SK-N-SH (cell line): ENCODE measurements at regions not wholly inside any gene's neighbourhood (a gene's known extent, or its start where the extent isn't known, plus 50 kb on each side); places are given as distances from the start of the nearest gene placed in this dataset.

Experiments used
- CTCF ChIA-PET: fragments of 300-600, 350-600 bp; formaldehyde crosslinking; extraction: SDS; loops from one replicate; lab custom pipeline; 2021; lab: Yijun Ruan, JAX
- POLR2A ChIA-PET: fragments of 350-600 bp; sonication (Branson Sonifier 250); formaldehyde crosslinking; extraction: SDS; loops from one replicate; lab custom pipeline; 2020; ENCODE audit warnings: antibody characterized with exemption, inconsistent platforms; lab: Yijun Ruan, JAX
- DNase-seq: peaks from one replicate; pipeline ENCODE4 v3.0.0; 2012
- H2AFZ ChIP-seq: fragments of 200-600 bp; sonication (generic); 2 replicates; pipeline ENCODE4 v1.8.1; 2016; ENCODE audit warnings: antibody characterized with exemption, mild to moderate bottlenecking, low read depth
- H3F3A ChIP-seq: fragments of 200-600 bp; sonication (generic); replicated peaks from 2 replicates; pipeline ENCODE3; 2016; ENCODE audit warnings: antibody characterized with exemption, mild to moderate bottlenecking; ENCODE audit not compliant: insufficient read depth
- H3K27ac ChIP-seq, 2 experiments: fragments of 200-500 bp in 1 of 2; fragments of 200-600 bp in 1 of 2; sonication (Bioruptor generic) in 1 of 2; sonication (generic), shearing (Covaris generic) in 1 of 2; 2 replicates each; pipeline versions ENCODE4 v1.5.1 to v1.6.1; 2014 to 2016; ENCODE audit warnings: low read depth in 2 of 2, inconsistent platforms in 1 of 2, low read length in 1 of 2, mild to moderate bottlenecking in 1 of 2, mixed read lengths in 1 of 2
- H3K27me3 ChIP-seq: fragments of 200-600 bp; sonication (generic), shearing (Covaris generic); 2 replicates; pipeline ENCODE4 v1.6.1; 2016; ENCODE audit warnings: mixed run types; ENCODE audit not compliant: insufficient read depth
- H3K36me3 ChIP-seq, 2 experiments: fragments of 200-500 bp in 1 of 2; fragments of 200-600 bp in 1 of 2; sonication (Bioruptor generic) in 1 of 2; sonication (generic) in 1 of 2; replicated peaks in 1 of 2; 2 replicates each; pipeline versions ENCODE3 to v1.5.1; 2014 to 2016; ENCODE audit warnings: low read length in 1 of 2, mild to moderate bottlenecking in 1 of 2; ENCODE audit not compliant: insufficient read depth in 2 of 2, control insufficient read depth in 1 of 2
- H3K4me1 ChIP-seq, 2 experiments: fragments of 200-500 bp in 1 of 2; fragments of 200-600 bp in 1 of 2; sonication (Bioruptor generic) in 1 of 2; sonication (generic), shearing (Covaris generic) in 1 of 2; 2 replicates each; pipeline versions ENCODE4 v1.5.1 to v1.6.1; 2014 to 2016; ENCODE audit warnings: low read depth in 1 of 2, low read length in 1 of 2, mixed run types in 1 of 2; ENCODE audit not compliant: insufficient read depth in 2 of 2, control insufficient read depth in 1 of 2
- H3K4me2 ChIP-seq: fragments of 200-600 bp; sonication (generic), shearing (Covaris generic); 2 replicates; pipeline ENCODE4 v1.6.1; 2017; ENCODE audit warnings: mixed run types
- H3K4me3 ChIP-seq, 2 experiments: fragments of 200-500 bp in 1 of 2; fragments of 200-600 bp in 1 of 2; sonication (Bioruptor generic) in 1 of 2; sonication (generic), shearing (Covaris generic) in 1 of 2; 2 replicates each; pipeline versions ENCODE4 v1.5.1 to v1.8.1; 2014 to 2016; ENCODE audit warnings: low read depth in 2 of 2, inconsistent platforms in 1 of 2, low read length in 1 of 2, mild to moderate bottlenecking in 1 of 2, mixed read lengths in 1 of 2, moderate library complexity in 1 of 2
- H3K79me2 ChIP-seq: fragments of 200-600 bp; sonication (generic); 2 replicates; pipeline ENCODE4 v1.8.1; 2017; ENCODE audit warnings: mild to moderate bottlenecking; ENCODE audit not compliant: insufficient read depth
- H3K9ac ChIP-seq: fragments of 200-600 bp; sonication (generic); 2 replicates; pipeline ENCODE4 v1.6.1; 2017; ENCODE audit warnings: mixed run types
- H3K9me2 ChIP-seq: fragments of 200-600 bp; sonication (generic); 2 replicates; pipeline ENCODE4 v1.6.1; 2017; ENCODE audit warnings: mixed run types
- H3K9me3 ChIP-seq: fragments of 200-600 bp; sonication (generic); 2 replicates; pipeline ENCODE4 v1.6.1; 2017; ENCODE audit warnings: mixed run types, mild to moderate bottlenecking, moderate library complexity
- H4K20me1 ChIP-seq: fragments of 200-600 bp; sonication (generic); 2 replicates; pipeline ENCODE4 v1.6.1; 2017; ENCODE audit warnings: mild to moderate bottlenecking, mixed run types; ENCODE audit not compliant: insufficient read depth
- CHD2 ChIP-seq: fragments of 150-350 bp; IDR thresholded peaks from 2 replicates; pipeline ENCODE4 v1.6.1; 2018; ENCODE audit warnings: low read length; ENCODE audit not compliant: partially characterized antibody
- ELF1 ChIP-seq: IDR thresholded peaks from 2 replicates; pipeline ENCODE4 v1.4.0; 2012
- EP300 ChIP-seq, 2 experiments: IDR thresholded peaks; 2 replicates each; pipeline versions ENCODE4 v1.4.0 to v1.6.1; 2012; ENCODE audit warnings: borderline replicate concordance in 1 of 2, low read depth in 1 of 2, low read length in 1 of 2
- EZH2phosphoT487 ChIP-seq: fragments of 200-600 bp; sonication (generic); IDR thresholded peaks from 2 replicates; pipeline ENCODE4 v1.6.1; 2017; ENCODE audit warnings: low read depth, mixed run types, mild to moderate bottlenecking, antibody characterized with exemption, moderate library complexity, borderline replicate concordance
- FOSL2 ChIP-seq: IDR thresholded peaks from 2 replicates; pipeline ENCODE4 v1.4.0; 2012; ENCODE audit warnings: low read depth, mild to moderate bottlenecking, moderate library complexity, borderline replicate concordance
- FOXJ3 ChIP-seq: sonication (generic); formaldehyde crosslinking; IDR thresholded peaks from 2 replicates; pipeline ENCODE4 v1.5.1; 2020; ENCODE audit warnings: mild to moderate bottlenecking, missing genetic modification reagents
- IRF3 ChIP-seq: fragments of 150-350 bp; IDR thresholded peaks from 2 replicates; pipeline ENCODE4 v1.6.1; 2016; ENCODE audit warnings: mild to moderate bottlenecking, low read depth, low read length
- MAX ChIP-seq: IDR thresholded peaks from 2 replicates; pipeline ENCODE4 v1.4.0; 2012; ENCODE audit warnings: low read depth
- NFIC ChIP-seq: IDR thresholded peaks from 2 replicates; pipeline ENCODE4 v1.4.0; 2012; ENCODE audit warnings: borderline replicate concordance
- POLR2AphosphoS5 ChIP-seq: IDR thresholded peaks from 2 replicates; pipeline ENCODE4 v1.6.1; 2012; ENCODE audit warnings: low read depth, low read length
- RAD21 ChIP-seq: IDR thresholded peaks from 2 replicates; pipeline ENCODE4 v1.6.1; 2012; ENCODE audit warnings: mild to moderate bottlenecking, low read length
- RCOR1 ChIP-seq: fragments of 150-350 bp; IDR thresholded peaks from 2 replicates; pipeline ENCODE4 v1.6.1; 2017; ENCODE audit warnings: antibody characterized with exemption, low read length
- RXRA ChIP-seq: IDR thresholded peaks from 2 replicates; pipeline ENCODE4 v1.4.0; 2012; ENCODE audit warnings: low read depth, mild to moderate bottlenecking, borderline replicate concordance
- SIN3A ChIP-seq: IDR thresholded peaks from 2 replicates; pipeline ENCODE4 v1.6.1; 2012; ENCODE audit warnings: low read depth, mild to moderate bottlenecking, low read length, moderate library complexity, borderline replicate concordance
- TCF12 ChIP-seq: IDR thresholded peaks from 2 replicates; pipeline ENCODE4 v1.4.0; 2012
- TEAD4 ChIP-seq: IDR thresholded peaks from 2 replicates; pipeline ENCODE4 v1.4.0; 2012; ENCODE audit warnings: mild to moderate bottlenecking, borderline replicate concordance; ENCODE audit not compliant: insufficient read depth
- YY1 ChIP-seq: IDR thresholded peaks from 2 replicates; pipeline ENCODE4 v1.4.0; 2012; ENCODE audit warnings: low read depth, mild to moderate bottlenecking
- ZBTB33 ChIP-seq: IDR thresholded peaks from 2 replicates; pipeline ENCODE4 v1.4.0; 2012; ENCODE audit warnings: low read depth, borderline replicate concordance
- WGBS: methylation state at CpG from one replicate; pipeline ENCODE4 v1.1.6; 2017; ENCODE audit warnings: low lambda C conversion rate; 5-methylcytosine and 5-hydroxymethylcytosine counted together
- TF ChIP-seq, protein P1 (sequence below): IDR thresholded peaks from 2 replicates; pipeline ENCODE4 v1.4.0; 2012; ENCODE audit warnings: low read depth, borderline replicate concordance
- TF ChIP-seq, protein P2 (sequence below): IDR thresholded peaks from 2 replicates; pipeline ENCODE4; 2012

GRCh38 chr17:70276906-70277305 is 107.6 kb downstream of the KCNJ2 start:
- DNase-seq, result no peak
- ChIA-PET POLR2A (no interaction called here), CTCF (interaction anchor here (1.1 kb wide), 1 partner anchor 11 kb away, joined by 3 read pairs; no protein-coding TSS in a partner anchor)
- Histone ChIP-seq H3K4me3 (no peak overlapping the region), H3K79me2 (no peaks in the 10 kb centered on the region), H3K9ac (no peak overlapping the region), H3K27me3 (no peaks in the 10 kb centered on the region), H3K9me3 (no peaks in the 10 kb centered on the region), H3K4me1 (no peaks in the 10 kb centered on the region; a peak in 1 of 4 replicates), H4K20me1 (no peaks in the 10 kb centered on the region), H3K4me2 (no peak overlapping the region), H2AFZ (no peak overlapping the region), H3F3A (no peaks in the 10 kb centered on the region), H3K27ac (no peak overlapping the region), H3K9me2 (no peaks in the 10 kb centered on the region), H3K36me3 (no peaks in the 10 kb centered on the region)
- TF ChIP-seq ZBTB33, result no peak
- TF ChIP-seq RAD21, result no peak
- TF ChIP-seq POLR2AphosphoS5, result no peak
- TF ChIP-seq YY1, result no peak
- TF ChIP-seq NFIC, result no peak
- no peak for TF ChIP-seq EZH2phosphoT487
- TF ChIP-seq ELF1, result no peak
- no peak for TF ChIP-seq RCOR1
- no peak for TF ChIP-seq MAX
- no peak for TF ChIP-seq FOSL2
- no peak for TF ChIP-seq CHD2
- TF ChIP-seq RXRA, result no peak
- TF ChIP-seq IRF3, result no peak
- TF ChIP-seq, protein P1, sequence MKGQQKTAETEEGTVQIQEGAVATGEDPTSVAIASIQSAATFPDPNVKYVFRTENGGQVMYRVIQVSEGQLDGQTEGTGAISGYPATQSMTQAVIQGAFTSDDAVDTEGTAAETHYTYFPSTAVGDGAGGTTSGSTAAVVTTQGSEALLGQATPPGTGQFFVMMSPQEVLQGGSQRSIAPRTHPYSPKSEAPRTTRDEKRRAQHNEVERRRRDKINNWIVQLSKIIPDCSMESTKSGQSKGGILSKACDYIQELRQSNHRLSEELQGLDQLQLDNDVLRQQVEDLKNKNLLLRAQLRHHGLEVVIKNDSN, result no peak
- TF ChIP-seq SIN3A, result no peak
- TF ChIP-seq EP300 (IDR thresholded peaks at IDR 0.05; ENCODE audit: borderline replicate concordance in 1 of 2, low read depth in 1 of 2, low read length in 1 of 2), result no peak
- TF ChIP-seq FOXJ3 (CRISPR knock-in tag), result no peak
- no peak for TF ChIP-seq TEAD4
- no peak for TF ChIP-seq TCF12
- TF ChIP-seq, protein P2, sequence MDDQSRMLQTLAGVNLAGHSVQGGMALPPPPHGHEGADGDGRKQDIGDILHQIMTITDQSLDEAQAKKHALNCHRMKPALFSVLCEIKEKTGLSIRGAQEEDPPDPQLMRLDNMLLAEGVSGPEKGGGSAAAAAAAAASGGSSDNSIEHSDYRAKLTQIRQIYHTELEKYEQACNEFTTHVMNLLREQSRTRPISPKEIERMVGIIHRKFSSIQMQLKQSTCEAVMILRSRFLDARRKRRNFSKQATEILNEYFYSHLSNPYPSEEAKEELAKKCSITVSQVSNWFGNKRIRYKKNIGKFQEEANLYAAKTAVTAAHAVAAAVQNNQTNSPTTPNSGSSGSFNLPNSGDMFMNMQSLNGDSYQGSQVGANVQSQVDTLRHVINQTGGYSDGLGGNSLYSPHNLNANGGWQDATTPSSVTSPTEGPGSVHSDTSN, result no peak
- 71% methylated on average over 2 of the region's 2 CpGs for WGBS
